ENCODE measurements at regions not wholly inside any gene's neighbourhood (a gene's known extent, or its start where the extent isn't known, plus 50 kb on each side); places are given as distances from the start of the nearest gene placed in this dataset.

- no peak for DNase-seq
These were observed 331.3 kb upstream of the PROX1 start for GRCh38 chr1:213656503-213656902.

- DNase-seq = no peak
These were observed 330.8 kb upstream of the PROX1 start for GRCh38 chr1:213657013-213657412.

GRCh38 chr1:213657879-213658278, 329.9 kb upstream of the PROX1 start:
- DNase-seq = no peak

GRCh38 chr1:213658457-213658856, 329.3 kb upstream of the PROX1 start:
- DNase-seq = no peak

GRCh38 chr1:213659580-213660547, 327.9 kb upstream of the PROX1 start:
- DNase-seq = no peak

GRCh38 chr1:213661302-213661701, 326.5 kb upstream of the PROX1 start:
- no peak for DNase-seq

GRCh38 chr1:213666113-213666512, 321.7 kb upstream of the PROX1 start:
- no peak for DNase-seq

GRCh38 chr1:213666922-213667321, 320.9 kb upstream of the PROX1 start:
- DNase-seq = no peak

GRCh38 chr1:213669512-213669911, 318.3 kb upstream of the PROX1 start:
- DNase-seq = no peak

GRCh38 chr1:213669964-213670691, 317.6 kb upstream of the PROX1 start:
- DNase-seq = peak; percentile 58

- DNase-seq = no peak
These were observed 317.1 kb upstream of the PROX1 start for GRCh38 chr1:213670692-213671023.

- no peak for DNase-seq
These were observed 312.7 kb upstream of the PROX1 start for GRCh38 chr1:213675043-213675442.

- DNase-seq = no peak
These were observed 311.0 kb upstream of the PROX1 start for GRCh38 chr1:213676736-213677135.

- no peak for DNase-seq
These were observed 309.4 kb upstream of the PROX1 start for GRCh38 chr1:213678348-213678747.

- no peak for DNase-seq
These were observed 309.0 kb upstream of the PROX1 start for GRCh38 chr1:213678753-213679152.

- no peak for DNase-seq
These were observed 308.6 kb upstream of the PROX1 start for GRCh38 chr1:213679153-213679552.

GRCh38 chr1:213680677-213681325, 307.0 kb upstream of the PROX1 start:
- DNase-seq = no peak

- no peak for DNase-seq
These were observed 305.9 kb upstream of the PROX1 start for GRCh38 chr1:213681788-213682340.

GRCh38 chr1:213683529-213683928, 304.2 kb upstream of the PROX1 start:
- no peak for DNase-seq

GRCh38 chr1:213684454-213684853, 303.3 kb upstream of the PROX1 start:
- DNase-seq = no peak

GRCh38 chr1:213685992-213686582, 301.7 kb upstream of the PROX1 start:
- DNase-seq = no peak

GRCh38 chr1:213686983-213687382, 300.8 kb upstream of the PROX1 start:
- no peak for DNase-seq

- DNase-seq = no peak
These were observed 299.9 kb upstream of the PROX1 start for GRCh38 chr1:213687832-213688231.

Data from CD4-positive, alpha-beta T cell treated with Interleukin-6 for 4 hours (primary cell).